Upper lobe of left lung (tissue), 6 donors: ENCODE measurements at regions not wholly inside any gene's neighbourhood (a gene's known extent, or its start where the extent isn't known, plus 50 kb on each side); places are given as distances from the start of the nearest gene placed in this dataset.

Experiments used
- ATAC-seq, 2 donors: fragments of 200-7000 bp; cut with Tn5 transposase; one replicate each; pipeline ENCODE4 v1.9.1; 2022; ENCODE audit warnings: mild to moderate bottlenecking in 2 of 2, moderate library complexity in 2 of 2; ENCODE audit not compliant: low FRiP score in 2 of 2
- DNase-seq, 2 donors: peaks; one replicate each; pipeline ENCODE4 v3.0.0-alpha.2; 2019 to 2020
- H3K27ac ChIP-seq, 4 donors: fragments of 200-600 bp; sonication (generic); one replicate each; pipeline ENCODE4 v1.5.1; 2016 to 2019
- H3K27me3 ChIP-seq, 4 donors: fragments of 200-600 bp; sonication (generic); one replicate each; pipeline ENCODE4 v1.5.1; 2017 to 2019
- H3K36me3 ChIP-seq, 4 donors: fragments of 200-600 bp; sonication (generic); one replicate each; pipeline ENCODE4 v1.5.1; 2016 to 2019
- H3K4me1 ChIP-seq, 4 donors: fragments of 200-600 bp; sonication (generic); one replicate each; pipeline ENCODE4 v1.5.1; 2018 to 2019
- H3K4me3 ChIP-seq, 4 donors: fragments of 200-600 bp; sonication (generic); one replicate each; pipeline ENCODE4 v1.5.1; 2017 to 2019; ENCODE audit warnings: mild to moderate bottlenecking in 2 of 4, moderate library complexity in 1 of 4
- H3K9me3 ChIP-seq, 4 donors: fragments of 200-600 bp; sonication (generic); one replicate each; pipeline ENCODE4 v1.5.1; 2018 to 2019
- CTCF ChIP-seq, 6 experiments: fragments of 450-650 bp in 4 of 6; fragments of 200-600 bp in 2 of 6; sonication (generic) in 2 of 6; IDR thresholded peaks; one replicate each; pipeline ENCODE4 v1.5.1; 2016 to 2019; ENCODE audit warnings: antibody characterized with exemption in 6 of 6
- EP300 ChIP-seq, 4 donors: sonication (generic); formaldehyde crosslinking; IDR thresholded peaks; one replicate each; pipeline ENCODE4 v1.5.1; 2017; ENCODE audit warnings: antibody characterized with exemption in 4 of 4, control low read depth in 2 of 4
- POLR2A ChIP-seq, 4 donors: fragments of 450-650 bp; IDR thresholded peaks; one replicate each; pipeline ENCODE4 v1.5.1; 2016 to 2017; ENCODE audit warnings: antibody characterized with exemption in 4 of 4, mild to moderate bottlenecking in 2 of 4
- POLR2AphosphoS5 ChIP-seq, 2 donors: sonication (generic); formaldehyde crosslinking; IDR thresholded peaks; one replicate each; pipeline ENCODE4 v1.5.1; 2017; ENCODE audit warnings: antibody characterized with exemption in 2 of 2
- WGBS, 2 donors: methylation state at CpG; one replicate each; pipeline ENCODE4 v1.1.5; 2017 to 2018; 5-methylcytosine and 5-hydroxymethylcytosine counted together
- donor health status: DM: no; HTN: no; CAD: no; lungs with moderate emphysema.
- donor health status: DM: no; HTN: yes; CAD: no; lungs with severe emphysema.

DNA sequence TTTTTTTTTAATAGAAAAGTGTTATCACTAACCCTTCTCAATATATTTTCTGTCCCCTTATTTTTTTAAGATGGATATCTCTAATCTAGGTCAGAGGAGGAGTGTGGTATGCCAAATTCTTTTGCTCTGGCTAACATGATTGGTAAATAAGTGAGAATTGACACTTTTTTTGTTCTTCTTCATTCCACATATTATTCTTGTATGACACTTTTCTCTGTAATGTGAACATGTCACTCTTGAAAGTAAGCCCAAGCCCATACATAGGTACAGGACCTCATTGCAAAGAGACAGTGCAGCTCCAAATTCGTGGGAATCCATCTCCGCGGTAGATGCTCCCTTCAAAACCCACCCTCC is 142.5 kb upstream of the TCF21 start:
- no peak for DNase-seq
- Histone ChIP-seq H3K4me3 (no peak overlapping the region), H3K27me3 (no peaks in the 10 kb centered on the region), H3K36me3 (no peaks in the 10 kb centered on the region), H3K27ac (no peak overlapping the region), H3K9me3 (no peaks in the 10 kb centered on the region), H3K4me1 (no peaks in the 10 kb centered on the region)
- no peak for ATAC-seq
- 94 to 95% methylated on average over 3 of the region's 3 CpGs for WGBS, 2 donors
- TF ChIP-seq POLR2A (IDR thresholded peaks at IDR 0.05) (no peak), POLR2AphosphoS5 (IDR thresholded peaks at IDR 0.05) (no peak), CTCF (IDR thresholded peaks at IDR 0.05) (no peak), EP300 (IDR thresholded peaks at IDR 0.05) (no peak)

DNA sequence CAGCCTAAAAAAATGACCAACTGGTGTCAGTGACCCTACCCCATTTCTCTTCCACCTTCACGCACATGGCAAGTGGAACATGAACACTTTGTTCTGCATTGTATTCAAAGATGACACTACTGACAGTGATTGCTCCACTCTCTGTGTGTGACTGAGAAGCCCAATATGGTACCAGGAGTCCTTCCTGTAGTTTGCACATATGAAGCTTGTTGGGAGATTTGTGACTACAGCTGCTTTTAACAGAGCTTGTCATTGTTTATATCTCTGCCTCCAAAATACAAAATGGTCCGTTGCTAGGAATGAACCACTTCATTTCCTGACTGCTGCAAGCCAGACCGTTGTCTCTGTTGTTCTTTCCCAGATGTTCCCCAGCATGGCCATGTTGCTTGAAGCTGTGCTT is 140.3 kb upstream of the TCF21 start:
- peak in 3 of 4 donors; percentile 13 to 94 (median 80) for TF ChIP-seq EP300 (IDR thresholded peaks at IDR 0.05)
- TF ChIP-seq POLR2AphosphoS5 (IDR thresholded peaks at IDR 0.05), result peak; percentile 69 to 90
- no peak for TF ChIP-seq CTCF (IDR thresholded peaks at IDR 0.05)
- TF ChIP-seq POLR2A (IDR thresholded peaks at IDR 0.05), result no peak
- no peaks in the 10 kb centered on the region for H3K36me3 ChIP-seq
- DNase-seq (no peak), ATAC-seq (peak; percentile 24 to 69)
- H3K4me3 ChIP-seq, result no peak overlapping the region
- H3K27ac ChIP-seq, result peak overlapping the region; percentile 28 to 70 (median 34)
- no peaks in the 10 kb centered on the region for H3K9me3 ChIP-seq
- 47 to 53% methylated on average over 3 of the region's 3 CpGs for WGBS, 2 donors
- H3K27me3 ChIP-seq, result no peaks in the 10 kb centered on the region
- no peaks in the 10 kb centered on the region for H3K4me1 ChIP-seq

DNA sequence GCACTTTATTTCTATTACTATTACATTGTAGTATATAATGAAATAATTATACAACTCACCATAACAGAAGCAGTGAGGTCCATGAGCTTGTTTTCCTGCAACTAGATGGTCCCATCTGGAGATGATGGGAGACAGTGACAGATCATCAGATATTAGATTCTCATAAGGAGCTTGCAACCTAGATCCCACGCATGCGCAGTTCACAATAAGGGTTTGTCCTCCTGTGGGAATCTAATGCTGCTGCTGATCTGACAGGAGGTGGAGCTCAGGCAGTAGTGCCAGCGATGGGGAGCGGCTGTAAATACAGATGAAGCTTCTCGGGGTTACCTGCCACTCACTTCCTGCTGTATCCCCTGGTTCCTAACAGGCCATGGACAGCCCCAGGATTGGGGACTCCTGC is 139.5 kb upstream of the TCF21 start:
- Histone ChIP-seq H3K27me3 (no peaks in the 10 kb centered on the region), H3K4me3 (peak overlapping the region in 1 of 4 donors; percentile 10), H3K36me3 (no peaks in the 10 kb centered on the region), H3K9me3 (no peaks in the 10 kb centered on the region), H3K4me1 (no peaks in the 10 kb centered on the region), H3K27ac (peak overlapping the region; percentile 29 to 70 (median 38))
- ATAC-seq, result no peak
- TF ChIP-seq POLR2AphosphoS5 (IDR thresholded peaks at IDR 0.05) (peak in 1 of 2 donors; percentile 26), CTCF (IDR thresholded peaks at IDR 0.05) (no peak)
- DNase-seq, result peak in 1 of 2 donors; percentile 24
- 72 to 90% methylated on average over 5 of the region's 5 CpGs for WGBS, 2 donors

DNA sequence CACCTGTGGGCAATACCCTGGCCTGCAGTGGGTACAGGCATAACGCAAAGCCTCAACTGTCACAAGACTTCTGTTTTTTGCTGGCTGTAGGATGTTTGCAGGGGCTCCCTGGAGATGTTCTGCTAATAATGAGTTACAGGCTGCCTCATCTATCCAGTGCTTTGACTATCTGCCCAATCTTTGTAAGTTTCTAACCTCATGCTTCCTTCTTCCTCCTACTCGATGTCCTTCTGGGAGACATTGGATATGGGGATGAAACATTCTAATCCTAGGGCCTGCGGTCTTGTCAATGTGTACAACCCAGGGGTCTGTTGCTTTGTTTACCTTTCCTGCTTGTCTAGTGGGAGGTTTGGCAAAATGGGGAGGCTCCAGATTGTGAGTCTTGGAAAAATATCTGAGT is 136.8 kb upstream of the TCF21 start:
- TF ChIP-seq POLR2A (IDR thresholded peaks at IDR 0.05), result no peak
- TF ChIP-seq POLR2AphosphoS5 (IDR thresholded peaks at IDR 0.05), result no peak
- no peak for TF ChIP-seq CTCF (IDR thresholded peaks at IDR 0.05)
- no peak for TF ChIP-seq EP300 (IDR thresholded peaks at IDR 0.05)
- H3K27ac ChIP-seq, result peak overlapping the region in 2 of 4 donors; percentile 36 to 69
- 74% methylated on average over 3 of the region's 3 CpGs for WGBS, 2 donors
- H3K27me3 ChIP-seq, result no peaks in the 10 kb centered on the region
- ATAC-seq (no peak), DNase-seq (no peak)
- H3K9me3 ChIP-seq, result no peaks in the 10 kb centered on the region
- no peak overlapping the region for H3K4me3 ChIP-seq
- H3K36me3 ChIP-seq, result no peaks in the 10 kb centered on the region
- no peaks in the 10 kb centered on the region for H3K4me1 ChIP-seq

- ATAC-seq, result no peak
- H3K27ac ChIP-seq, result no peak overlapping the region
- no peaks in the 10 kb centered on the region for H3K36me3 ChIP-seq
- no peaks in the 10 kb centered on the region for H3K27me3 ChIP-seq
- H3K9me3 ChIP-seq, result no peaks in the 10 kb centered on the region
- no peaks in the 10 kb centered on the region for H3K4me1 ChIP-seq
- H3K4me3 ChIP-seq, result no peak overlapping the region
- no peak for TF ChIP-seq POLR2A (IDR thresholded peaks at IDR 0.05)
- no peak for TF ChIP-seq EP300 (IDR thresholded peaks at IDR 0.05)
- no peak for TF ChIP-seq POLR2AphosphoS5 (IDR thresholded peaks at IDR 0.05)
- TF ChIP-seq CTCF (IDR thresholded peaks at IDR 0.05), result no peak
- DNase-seq, result no peak
Observed at GRCh38 chr6:133753756-133754155, 135.2 kb upstream of the TCF21 start.
